K562 (cell line): ENCODE measurements at regions not wholly inside any gene's neighbourhood (a gene's known extent, or its start where the extent isn't known, plus 50 kb on each side); places are given as distances from the start of the nearest gene placed in this dataset.

ENCODE experiments used
- ATAC-seq: fragments of 200-7000 bp; cut with Tn5 transposase; 3 replicates; pipeline ENCODE4 v1.9.1; 2020; ENCODE audit warnings: moderate library complexity
- BruUV-seq: library from RNA; stranded (reverse); fragments of 400-500 nt; replicated peaks from 2 replicates; lab custom pipeline; 2021; lab: Mats Ljungman, UMichigan
- CTCF ChIA-PET: fragments of 300-600 bp; formaldehyde crosslinking; extraction: SDS; loops from one replicate; lab custom pipeline; 2021; ENCODE audit warnings: low intra/inter-chr PET ratio; lab: Yijun Ruan, JAX
- POLR2A ChIA-PET: fragments of 300-600, 350-650 bp; sonication (Branson Sonifier 250); formaldehyde crosslinking; extraction: SDS; loops from one replicate; lab custom pipeline; 2021; ENCODE audit warnings: antibody characterized with exemption, inconsistent platforms; lab: Yijun Ruan, JAX
- DNase-seq, 4 experiments: peaks; one replicate each; pipeline versions ENCODE4 v3.0.0 to v3.0.0-alpha.2; 2011 to 2018; ENCODE audit warnings: low spot score in 3 of 4, mixed read lengths in 3 of 4; ENCODE audit errors: extremely low read depth in 1 of 4
- FAIRE-seq: peaks from 2 replicates; lab custom pipeline; 2011; peaks lifted over from hg19 to GRCh38; lab: Jason Lieb, UNC
- H2AFZ ChIP-seq: 2 replicates; pipeline ENCODE4 v1.6.0; 2011; ENCODE audit warnings: low read depth, low read length, control low read depth, inconsistent platforms
- H3K27ac ChIP-seq: fragments of 200-600 bp; 3 replicates; pipeline ENCODE4 v1.8.0; 2011; ENCODE audit warnings: low read depth, mild to moderate bottlenecking, control low read depth, inconsistent platforms, low read length, moderate library complexity, mixed read lengths; ENCODE audit errors: extremely low read depth
- H3K27me3 ChIP-seq, 2 experiments: fragments of 300-600 bp in 1 of 2; 2 replicates in 1 of 2; 3 replicates in 1 of 2; pipeline versions ENCODE4 v1.6.0 to v1.8.0; 2011; ENCODE audit warnings: inconsistent platforms in 2 of 2, low read length in 2 of 2, mild to moderate bottlenecking in 1 of 2, mixed read lengths in 1 of 2, moderate library complexity in 1 of 2; ENCODE audit not compliant: control insufficient read depth in 2 of 2, insufficient read depth in 2 of 2
- H3K36me3 ChIP-seq: fragments of 300-600 bp; 3 replicates; pipeline ENCODE4 v1.8.0; 2011; ENCODE audit warnings: mild to moderate bottlenecking, low read length, inconsistent platforms; ENCODE audit not compliant: control insufficient read depth, insufficient read depth
- H3K4me1 ChIP-seq, 2 experiments: fragments of 200-600 bp in 1 of 2; replicated peaks in 1 of 2; 2 replicates in 1 of 2; 3 replicates in 1 of 2; pipeline versions ENCODE4 v1.5.1 to v1.8.0; 2011; ENCODE audit warnings: inconsistent platforms in 2 of 2, low read length in 2 of 2, mild to moderate bottlenecking in 1 of 2, mixed read lengths in 1 of 2, moderate library complexity in 1 of 2; ENCODE audit not compliant: control insufficient read depth in 2 of 2, insufficient read depth in 2 of 2
- H3K4me2 ChIP-seq: 2 replicates; pipeline ENCODE4 v1.6.1; 2011; ENCODE audit warnings: low read length, control low read depth, inconsistent platforms, mixed read lengths; ENCODE audit not compliant: insufficient read depth
- H3K4me3 ChIP-seq: fragments of 200-600 bp; sonication (generic), shearing (Covaris generic); 2 replicates; pipeline ENCODE4 v1.5.1; 2016; ENCODE audit warnings: control low read depth, inconsistent platforms
- H3K79me2 ChIP-seq: fragments of 200-600 bp; 3 replicates; pipeline ENCODE4 v1.8.0; 2011; ENCODE audit warnings: low read length, inconsistent platforms; ENCODE audit not compliant: control insufficient read depth, insufficient read depth
- H3K9ac ChIP-seq, 2 experiments: 2 replicates each; pipeline versions ENCODE4 v1.6.0 to v1.6.1; 2011; ENCODE audit warnings: low read depth in 2 of 2, low read length in 2 of 2, control low read depth in 1 of 2, inconsistent platforms in 1 of 2, mild to moderate bottlenecking in 1 of 2, mixed read lengths in 1 of 2; ENCODE audit not compliant: insufficient read depth in 1 of 2
- H3K9me1 ChIP-seq: one replicate; pipeline ENCODE4 v1.6.0; 2011; ENCODE audit warnings: inconsistent platforms, mild to moderate bottlenecking, low read length, moderate library complexity; ENCODE audit not compliant: control insufficient read depth, insufficient read depth
- H3K9me3 ChIP-seq: replicated peaks from 2 replicates; pipeline ENCODE4 v1.5.1; 2011; ENCODE audit warnings: low read depth, low read length, inconsistent platforms; ENCODE audit not compliant: control insufficient read depth, insufficient read depth
- H4K20me1 ChIP-seq: replicated peaks from 2 replicates; pipeline ENCODE4 v1.6.1; 2011; ENCODE audit warnings: low read length, inconsistent platforms, mixed read lengths; ENCODE audit not compliant: control insufficient read depth, insufficient read depth
- BCOR ChIP-seq: fragments of 450-650 bp; IDR thresholded peaks from 2 replicates; pipeline ENCODE4 v1.6.1; 2016
- CBFA2T3 ChIP-seq: fragments of 450-650 bp; IDR thresholded peaks from 2 replicates; pipeline ENCODE4 v1.6.1; 2017
- FOXJ3 ChIP-seq: sonication (generic); formaldehyde crosslinking; IDR thresholded peaks from 2 replicates; pipeline ENCODE4 v1.4.0; 2020; ENCODE audit warnings: mild to moderate bottlenecking, missing genetic modification reagents
- NR4A1 ChIP-seq, 2 experiments: fragments of 250-450 bp in 1 of 2; fragments of 450-650 bp in 1 of 2; sonication (Bioruptor Pico) in 1 of 2; IDR thresholded peaks; 2 replicates each; pipeline versions ENCODE4 v1.4.0 to v1.6.1; 2016 to 2020; ENCODE audit warnings: mild to moderate bottlenecking in 2 of 2, missing compliant biosample characterization in 1 of 2, missing genetic modification characterization in 1 of 2, moderate library complexity in 1 of 2
- PYGO2 ChIP-seq: fragments of 450-650 bp; IDR thresholded peaks from 2 replicates; pipeline ENCODE4 v1.6.1; 2016; ENCODE audit warnings: mild to moderate bottlenecking, missing genetic modification characterization, moderate library complexity, missing compliant biosample characterization
- TBP ChIP-seq: optimal IDR thresholded peaks from 2 replicates; pipeline ENCODE3; 2011; ENCODE audit warnings: low read depth, low read length, improper control_type of control experiment
- ZBTB1 ChIP-seq: sonication (generic); formaldehyde crosslinking; IDR thresholded peaks from 2 replicates; pipeline ENCODE4 v1.8.1; 2023; ENCODE audit warnings: missing genetic modification reagents, low read depth, mild to moderate bottlenecking, borderline replicate concordance
- ZNF766 ChIP-seq: fragments of 200-800 bp; sonication (Bioruptor generic); conservative IDR thresholded peaks from 2 replicates; pipeline ENCODE4 v1.6.1; 2016; ENCODE audit warnings: missing genetic modification characterization, missing compliant biosample characterization
- WGBS: fragments of 100-300 bp; shearing (Covaris generic); methylation state at CpG from one replicate; pipeline ENCODE4 v1.1.6; 2016; ENCODE audit warnings: low coverage, mixed read lengths; ENCODE audit not compliant: insufficient coverage; ENCODE audit errors: missing lambda C conversion rate; 5-methylcytosine and 5-hydroxymethylcytosine counted together
- in situ Hi-C: fragments of 300-500 bp; cut with MboI; formaldehyde crosslinking; loops from 4 replicates; pipeline ENCODE4 v1.15.0; 2018; ENCODE audit warnings: inconsistent platforms, mixed read lengths
- intact Hi-C: fragments of 100-400 bp; cut with micrococcal nuclease; formaldehyde crosslinking; loops from 2 replicates; pipeline ENCODE4 v1.14.2; 2022

DNA sequence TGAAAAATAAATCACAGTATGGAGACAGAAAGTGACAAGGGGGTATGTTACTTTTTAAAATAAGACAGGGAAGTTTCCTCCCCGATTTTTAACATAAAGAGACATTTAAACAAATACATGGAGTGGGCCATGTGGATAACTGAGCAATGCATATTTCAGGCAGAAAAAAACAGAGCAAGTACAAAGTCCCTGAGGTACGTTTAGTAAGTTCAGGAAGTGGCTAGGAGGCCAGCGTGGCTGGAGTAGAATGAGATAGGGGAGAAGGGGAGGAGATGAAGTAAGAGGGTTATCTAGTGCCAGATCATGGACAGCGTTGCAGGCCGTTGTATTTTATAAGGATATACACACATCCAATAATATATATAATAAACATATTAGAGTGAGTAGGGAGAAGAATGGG, 84.2 kb upstream of the ELL2 start:
- intact Hi-C loops (no loop called here), in situ Hi-C loops (no loop called here)
- BruUV-seq: no TSS peak
- ATAC-seq (no peak), FAIRE-seq (no peak), DNase-seq (peak in 1 of 4 experiments; percentile 28)
- H3K4me3 ChIP-seq: no peak overlapping the region
- no peaks in the 10 kb centered on the region for H3K79me2 ChIP-seq
- no peak overlapping the region for H3K9ac ChIP-seq
- CTCF ChIA-PET: no interaction called here
- TF ChIP-seq BCOR (peak; percentile 33; the same call in 1 of the 2 replicates), ZBTB1 (CRISPR knock-in tag) (no peak)
- no peaks in the 10 kb centered on the region for H4K20me1 ChIP-seq
- no peaks in the 10 kb centered on the region for H3K27me3 ChIP-seq
- H3K4me1 ChIP-seq: peaks cover 3 to 6% of the 10 kb centered on the region in 2 experiments; a peak in 2 of 5 replicates
- POLR2A ChIA-PET: no interaction called here
- H3K27ac ChIP-seq: no peak overlapping the region
- no peaks in the 10 kb centered on the region for H3K9me1 ChIP-seq
- no peaks in the 10 kb centered on the region for H3K9me3 ChIP-seq
- H3K4me2 ChIP-seq: no peak overlapping the region
- 6% methylated on average over 5 of the region's 5 CpGs for WGBS
- no peaks in the 10 kb centered on the region for H3K36me3 ChIP-seq
- peak overlapping the region; percentile 27; the same call in 1 of the 2 replicates for H2AFZ ChIP-seq

DNA sequence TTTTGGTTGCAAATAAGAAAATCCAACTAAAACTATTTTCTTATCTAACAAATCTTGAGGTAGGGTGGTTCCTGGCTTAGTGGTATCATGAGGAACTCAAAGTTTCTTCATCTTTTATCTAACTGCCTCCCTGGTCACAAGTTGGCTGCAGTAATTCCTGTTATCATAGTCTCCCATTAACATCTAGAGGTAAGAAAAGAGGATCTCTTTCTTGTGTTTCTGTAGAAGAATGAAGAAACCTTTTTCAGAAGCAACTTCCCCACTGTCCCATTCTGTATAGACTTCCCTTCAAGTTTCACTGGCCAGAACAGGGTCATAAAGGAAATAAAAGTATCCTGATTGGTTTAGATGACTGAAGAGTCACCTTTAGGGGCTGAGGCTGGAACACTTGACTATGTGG, 81.8 kb upstream of the ELL2 start:
- Histone ChIP-seq H3K9me3 (no peaks in the 10 kb centered on the region), H3K9ac (no peak overlapping the region), H2AFZ (no peak overlapping the region), H3K4me2 (no peak overlapping the region), H4K20me1 (no peaks in the 10 kb centered on the region), H3K4me3 (no peak overlapping the region), H3K9me1 (no peaks in the 10 kb centered on the region), H3K79me2 (no peaks in the 10 kb centered on the region), H3K36me3 (no peaks in the 10 kb centered on the region), H3K27me3 (no peaks in the 10 kb centered on the region), H3K27ac (no peak overlapping the region), H3K4me1 (peaks cover 0 to 3% of the 10 kb centered on the region in 2 experiments; a peak in 1 of 5 replicates)
- 0 out of 2 replicates have a peak, but pooled peaks have one; percentile 3 for TF ChIP-seq PYGO2
- TF ChIP-seq ZNF766 (CRISPR knock-in tag): peak; percentile 67; the same call in 1 of the 2 replicates
- no peak for TF ChIP-seq TBP
- peak; percentile 19; the same call in 1 of the 2 replicates for TF ChIP-seq CBFA2T3
- TF ChIP-seq NR4A1 (CRISPR knock-in tag; IDR thresholded peaks at IDR 0.05): no peak
- no peak for TF ChIP-seq NR4A1 (tag; IDR thresholded peaks at IDR 0.05)
- TF ChIP-seq FOXJ3 (CRISPR knock-in tag): no peak
- intact Hi-C loops (no loop called here), in situ Hi-C loops (no loop called here)
- CTCF ChIA-PET: interaction anchor here (0.6 kb wide), 1 partner anchor 590 kb away, joined by 3 read pairs; no protein-coding TSS in a partner anchor
- FAIRE-seq (no peak), DNase-seq (peak in 1 of 4 experiments; percentile 24), ATAC-seq (no peak)
- no TSS peak for BruUV-seq
- POLR2A ChIA-PET: no interaction called here
